ENCODE measurements at regions not wholly inside any gene's neighbourhood (a gene's known extent, or its start where the extent isn't known, plus 50 kb on each side); places are given as distances from the start of the nearest gene placed in this dataset.
A peak's percentile ranks its signal among the peaks of the same experiment; 100 is the strongest.

DNA sequence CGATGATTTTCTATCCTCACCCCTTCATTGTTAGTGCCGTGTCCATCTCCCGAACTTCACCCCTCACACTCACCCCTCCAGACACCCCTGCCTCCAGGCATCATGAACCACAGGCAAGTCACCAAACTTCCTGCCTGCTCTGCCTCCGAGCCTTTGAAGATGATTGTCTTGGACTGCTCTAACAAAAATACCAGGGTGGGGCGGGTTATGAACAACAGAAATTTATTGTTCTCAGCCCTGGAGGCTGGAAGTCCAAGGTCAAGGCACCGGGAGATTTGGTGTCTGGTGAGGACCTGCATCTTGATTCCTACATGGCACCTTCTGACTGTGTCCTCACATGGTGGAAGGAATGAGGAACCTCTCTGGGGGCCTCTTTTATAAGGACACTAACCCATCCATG, 1508.3 kb downstream of the TBC1D22A start:
- no peak for DNase-seq (ENCODE audit: low spot score)

DNA sequence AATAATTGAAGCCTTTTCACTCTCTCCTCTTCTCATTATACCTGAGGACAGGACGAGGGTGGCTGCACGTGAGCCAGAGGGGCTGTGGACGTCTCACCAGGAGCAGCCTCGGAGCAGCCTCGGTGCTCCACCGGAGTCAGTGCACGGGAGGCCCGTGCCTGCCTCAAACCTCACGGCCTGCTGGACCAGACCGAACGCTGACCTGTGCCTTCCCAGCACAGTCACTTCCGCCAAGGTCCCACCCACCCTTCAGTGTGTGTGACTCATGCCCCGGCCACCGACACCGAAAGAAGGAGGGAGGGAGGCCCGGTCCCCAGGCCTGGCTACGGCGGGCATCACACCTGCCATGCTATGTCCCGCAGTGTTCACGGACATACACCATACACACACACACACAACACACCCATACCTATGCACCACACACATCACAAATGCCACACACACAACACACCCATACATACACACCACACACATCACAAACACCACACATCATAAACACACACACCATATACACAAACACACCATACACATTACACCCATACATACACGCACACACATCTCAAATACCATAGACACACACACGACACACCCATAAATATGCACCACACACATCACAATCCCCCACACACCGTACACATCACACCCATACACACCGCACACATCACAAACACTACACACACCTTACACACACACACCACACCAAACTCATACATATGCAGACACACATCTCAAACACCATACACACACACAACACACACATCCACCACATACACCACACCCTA, 1506.5 kb downstream of the TBC1D22A start:
- peak; percentile 41 for DNase-seq (ENCODE audit: low spot score)

DNA sequence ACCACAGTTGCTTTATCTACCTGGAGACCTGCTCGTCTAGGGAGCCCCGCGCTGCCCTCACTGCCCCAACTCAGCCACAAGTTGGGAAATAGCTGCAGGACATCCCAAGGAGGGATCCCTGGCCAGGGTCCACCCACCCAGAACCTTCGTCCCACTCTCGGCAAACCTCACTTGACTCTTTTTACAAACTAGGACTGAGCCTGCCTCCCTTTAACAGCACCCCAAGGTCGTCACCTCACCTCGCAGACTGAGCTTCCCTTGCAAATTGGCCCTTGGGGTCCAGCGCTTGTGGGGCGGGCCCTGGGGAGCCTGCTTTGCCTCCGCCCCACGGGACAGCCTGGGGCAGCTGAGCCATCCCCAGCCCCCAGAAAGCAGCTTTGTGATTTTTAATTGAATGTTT, 1505.8 kb downstream of the TBC1D22A start:
- DNase-seq (ENCODE audit: low spot score), result no peak

DNA sequence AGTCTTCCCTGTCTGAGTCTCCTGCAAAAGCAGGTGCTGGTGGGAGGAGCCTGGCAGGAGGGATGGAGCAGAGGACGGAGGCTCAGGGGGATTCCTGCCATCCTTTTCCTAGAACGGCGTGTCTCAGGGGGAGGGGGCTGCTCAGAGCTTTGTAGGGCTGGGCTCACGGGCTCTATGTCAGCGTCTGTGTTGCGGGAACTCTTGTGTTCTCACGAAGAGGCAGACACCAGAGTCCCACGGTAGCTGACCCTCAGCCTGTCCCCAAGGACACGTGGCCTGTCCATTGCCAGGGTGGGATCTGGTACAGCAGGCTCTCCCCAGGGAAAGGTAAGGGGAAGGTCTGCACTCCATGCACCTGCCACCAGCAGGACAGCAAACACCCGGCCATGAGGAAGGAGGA, 1505.2 kb downstream of the TBC1D22A start:
- DNase-seq (ENCODE audit: low spot score), result no peak

DNA sequence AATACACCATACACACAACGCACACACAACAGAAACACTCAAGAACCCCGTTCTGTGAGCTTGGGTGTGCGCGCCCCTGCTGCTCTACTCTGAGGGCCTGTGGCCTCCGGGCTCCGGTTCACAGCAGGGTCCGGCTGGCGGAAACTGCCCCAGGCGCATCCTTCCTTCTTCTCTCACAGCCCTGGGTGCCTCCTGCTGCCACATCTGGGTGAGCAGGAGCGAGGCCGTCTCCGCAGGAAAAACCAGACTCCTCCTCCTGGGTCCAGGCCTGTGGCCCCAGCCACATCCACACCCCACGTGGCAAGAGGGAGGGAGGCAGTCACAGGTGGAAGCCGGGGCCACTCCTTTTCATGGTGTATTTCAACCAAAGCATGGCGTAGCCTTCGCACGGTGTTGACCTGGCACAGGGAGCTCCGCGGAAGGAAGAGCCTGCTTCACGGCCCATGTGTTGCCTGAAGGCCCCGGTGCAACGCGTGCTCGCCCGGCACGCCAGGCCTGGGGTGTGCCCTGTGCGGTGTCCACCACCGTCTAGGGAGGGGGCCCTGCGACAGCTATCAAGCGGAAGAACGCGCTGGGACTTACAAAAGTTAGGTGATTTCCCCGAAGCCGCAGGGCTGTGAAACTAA, 1502.7 kb downstream of the TBC1D22A start:
- no peak for DNase-seq (ENCODE audit: low spot score)

DNA sequence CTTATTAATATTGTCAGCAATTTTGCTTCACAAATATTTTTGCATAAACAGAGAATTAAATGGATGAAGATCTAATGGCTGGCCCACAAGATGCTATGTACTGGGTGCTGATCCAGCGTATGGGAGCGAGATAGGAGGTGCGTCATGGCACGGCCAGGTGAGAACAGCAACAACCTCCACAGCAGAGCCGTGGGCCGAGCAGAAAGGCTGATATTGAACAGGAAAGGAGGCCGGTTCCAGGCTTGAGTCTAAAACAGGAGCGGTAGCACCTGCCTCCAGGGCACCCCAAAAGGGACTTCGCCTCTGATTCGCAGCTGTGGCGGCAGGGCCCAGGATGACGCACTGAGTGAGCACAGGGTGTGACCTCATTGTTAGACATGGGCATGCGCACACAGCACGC, 1502.1 kb downstream of the TBC1D22A start:
- DNase-seq (ENCODE audit: low spot score), result no peak

DNA sequence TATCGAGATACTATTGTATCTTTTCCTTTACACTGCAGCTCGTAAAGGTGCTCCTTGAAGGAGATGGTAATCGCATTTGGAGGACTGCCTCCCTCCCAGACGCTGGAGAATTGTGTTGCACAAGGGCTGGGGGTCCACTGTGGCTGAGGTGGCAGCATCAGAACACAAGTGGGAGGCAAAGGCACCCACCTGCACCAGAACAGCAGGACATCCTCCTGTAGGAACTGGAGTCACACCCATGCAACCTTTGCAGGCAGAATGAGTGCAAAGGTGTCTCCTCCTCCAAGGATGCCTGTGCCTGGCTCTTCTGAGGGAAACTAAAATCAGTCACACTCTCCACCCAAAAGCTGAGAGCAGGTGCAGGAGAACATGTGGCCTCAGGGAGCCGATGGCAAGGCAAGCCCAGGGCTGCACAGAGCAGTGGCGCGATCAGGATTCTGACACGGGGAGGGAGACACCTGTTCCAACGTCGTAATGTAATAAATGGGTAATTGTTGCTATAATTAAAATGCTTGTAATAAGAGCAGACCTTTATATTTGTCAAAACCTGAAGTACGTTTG, 1501.4 kb downstream of the TBC1D22A start:
- DNase-seq (ENCODE audit: low spot score), result no peak

DNA sequence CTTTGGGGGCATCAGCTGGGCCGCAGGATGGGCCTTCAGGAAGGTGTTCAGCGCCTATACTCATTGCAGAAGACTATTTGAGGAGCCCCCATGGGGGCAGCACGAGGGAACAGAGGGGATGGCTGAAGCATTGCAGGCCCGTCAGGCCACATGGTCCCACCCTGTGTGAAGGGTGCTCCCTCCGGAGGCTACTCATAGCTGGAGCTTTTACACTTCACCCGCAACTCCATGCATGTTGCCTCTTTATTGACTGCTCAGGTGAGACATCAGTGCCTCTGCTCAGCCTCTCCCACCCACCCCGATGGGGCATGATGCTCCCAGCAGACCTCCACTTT, 1500.9 kb downstream of the TBC1D22A start:
- no peak for DNase-seq (ENCODE audit: low spot score)

DNA sequence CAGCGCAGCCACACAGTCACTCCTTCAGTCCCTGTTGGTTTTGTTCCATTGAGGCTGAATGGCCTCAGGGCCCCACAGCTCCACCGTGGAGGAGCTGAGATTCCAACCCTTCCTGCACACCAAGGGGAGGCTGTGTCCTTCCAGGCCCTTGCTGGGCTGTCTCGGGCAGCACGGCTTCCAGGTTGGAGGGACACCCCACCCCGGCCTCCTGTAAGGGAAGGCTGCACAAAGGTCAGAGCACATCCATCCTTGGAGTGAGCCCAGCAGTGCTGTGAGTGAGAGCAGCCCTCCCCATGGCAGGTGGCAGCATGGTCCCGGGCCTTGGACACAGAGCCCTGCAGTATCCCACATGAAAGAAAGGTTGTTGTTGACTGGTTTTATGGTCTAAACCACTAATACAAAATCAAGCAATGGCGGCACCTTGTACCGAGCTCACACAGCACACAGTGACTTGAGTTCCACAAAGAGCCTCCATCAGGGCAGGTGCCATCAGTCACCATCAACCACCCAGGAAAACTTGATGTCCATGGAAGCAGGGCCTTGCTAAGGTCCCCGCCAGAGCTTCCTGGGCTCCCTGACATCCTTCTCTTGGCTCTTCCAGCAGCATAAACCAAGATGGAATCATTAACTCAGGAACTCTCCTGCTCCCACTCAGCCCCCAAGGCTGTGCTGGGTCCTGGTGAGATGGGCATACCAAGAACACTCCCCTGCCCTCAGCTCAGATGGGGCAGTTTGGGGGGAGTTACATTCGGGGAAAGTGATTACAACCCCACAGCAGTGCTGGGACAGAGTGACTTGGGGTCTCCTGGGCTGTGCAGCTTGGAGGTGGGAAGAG, 1500.4 kb downstream of the TBC1D22A start:
- DNase-seq (ENCODE audit: low spot score), result no peak

DNA sequence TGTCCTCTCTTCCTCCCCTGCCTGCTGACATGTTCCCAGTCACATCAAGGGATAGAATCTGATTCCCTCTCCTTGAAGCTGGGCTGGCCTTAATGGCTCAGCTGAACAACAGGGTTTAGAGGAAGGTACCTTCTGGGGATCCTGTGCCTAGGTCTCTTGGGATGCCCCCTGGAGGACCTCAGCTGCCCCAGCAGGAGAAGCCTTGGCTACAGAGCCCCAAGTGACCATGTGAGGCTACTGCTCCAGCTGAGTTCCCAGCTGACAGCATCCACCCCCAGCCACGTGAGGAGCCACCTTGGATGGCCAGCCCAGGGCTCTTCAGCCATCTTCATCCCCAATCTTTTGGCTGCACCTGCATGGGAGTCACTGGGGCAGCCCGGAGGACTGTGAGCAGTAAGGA, 1499.3 kb downstream of the TBC1D22A start:
- DNase-seq (ENCODE audit: low spot score), result no peak

DNA sequence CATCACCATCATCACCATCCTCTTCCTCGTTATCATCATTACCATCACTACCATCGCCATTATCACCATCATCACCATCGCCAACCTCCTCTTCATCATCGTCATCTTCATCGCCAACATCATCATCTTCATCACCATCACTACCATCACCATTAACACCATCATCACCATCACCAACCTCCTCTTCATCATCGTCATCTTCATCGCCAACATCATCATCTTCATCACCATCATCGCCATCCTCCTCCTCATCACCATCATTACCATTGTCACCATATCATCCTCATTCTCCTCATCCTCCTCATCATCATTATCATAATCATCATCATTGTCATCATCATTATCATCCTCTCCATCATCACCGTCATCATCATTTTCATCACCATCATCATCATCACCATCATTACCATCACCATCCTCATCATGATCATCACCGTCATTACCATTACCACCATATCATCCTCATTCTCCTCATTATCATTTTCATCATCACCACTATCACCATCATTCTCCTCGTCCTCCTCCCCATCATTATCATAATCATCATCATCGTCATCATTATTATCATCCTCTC, 1498.7 kb downstream of the TBC1D22A start:
- DNase-seq (ENCODE audit: low spot score), result no peak

DNA sequence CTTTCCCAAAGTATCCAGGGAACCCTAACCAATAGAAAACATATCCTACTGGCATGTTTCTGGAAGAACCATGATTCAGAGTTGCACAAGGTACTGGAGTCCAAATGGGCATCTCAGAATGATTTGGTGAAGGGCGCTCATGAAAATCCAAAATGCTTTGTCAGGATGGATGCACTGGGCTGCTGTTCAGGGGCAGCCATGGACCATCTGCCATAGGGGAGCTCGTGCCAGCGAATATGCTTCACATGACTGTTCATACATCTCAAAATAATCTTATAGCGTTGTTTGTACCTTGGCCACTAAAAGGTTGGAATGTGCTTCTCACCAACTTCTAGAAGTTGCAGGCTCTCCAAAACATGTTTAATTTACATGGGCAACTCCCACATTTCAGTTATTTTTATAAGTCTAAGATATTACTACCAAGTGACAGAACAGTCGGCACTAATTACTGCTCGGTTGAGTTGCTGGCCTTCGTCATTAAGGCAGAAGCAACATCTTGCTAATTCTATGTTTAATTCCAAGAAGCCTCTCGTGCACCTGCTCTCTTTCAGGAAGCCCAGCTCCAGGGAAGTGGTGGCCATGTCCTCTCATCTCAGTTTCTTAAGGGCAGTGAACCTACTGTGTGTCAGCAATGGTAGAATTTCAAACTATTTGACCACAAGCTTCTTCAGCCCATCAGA, 1497.7 kb downstream of the TBC1D22A start:
- DNase-seq (ENCODE audit: low spot score), result no peak

DNA sequence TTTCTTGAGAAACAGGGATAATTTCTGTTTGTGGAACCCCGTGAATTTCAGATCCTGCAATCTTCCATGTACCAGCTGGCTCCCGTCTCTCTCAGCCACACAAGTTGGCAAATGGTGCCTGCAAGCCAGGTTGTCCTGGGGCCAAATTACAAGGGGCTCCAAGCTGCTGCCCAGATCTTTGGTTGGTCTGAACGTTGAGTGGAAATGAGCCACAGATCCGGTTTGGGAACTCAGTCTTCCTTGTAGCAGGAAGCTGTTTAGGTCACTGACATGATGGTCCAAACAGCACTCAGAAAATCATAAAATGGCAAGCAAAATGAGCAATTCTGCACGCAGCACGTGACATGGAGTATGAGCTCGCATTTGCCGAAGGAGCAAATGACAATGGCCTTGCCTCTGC, 1496.4 kb downstream of the TBC1D22A start:
- DNase-seq (ENCODE audit: low spot score), result no peak

DNA sequence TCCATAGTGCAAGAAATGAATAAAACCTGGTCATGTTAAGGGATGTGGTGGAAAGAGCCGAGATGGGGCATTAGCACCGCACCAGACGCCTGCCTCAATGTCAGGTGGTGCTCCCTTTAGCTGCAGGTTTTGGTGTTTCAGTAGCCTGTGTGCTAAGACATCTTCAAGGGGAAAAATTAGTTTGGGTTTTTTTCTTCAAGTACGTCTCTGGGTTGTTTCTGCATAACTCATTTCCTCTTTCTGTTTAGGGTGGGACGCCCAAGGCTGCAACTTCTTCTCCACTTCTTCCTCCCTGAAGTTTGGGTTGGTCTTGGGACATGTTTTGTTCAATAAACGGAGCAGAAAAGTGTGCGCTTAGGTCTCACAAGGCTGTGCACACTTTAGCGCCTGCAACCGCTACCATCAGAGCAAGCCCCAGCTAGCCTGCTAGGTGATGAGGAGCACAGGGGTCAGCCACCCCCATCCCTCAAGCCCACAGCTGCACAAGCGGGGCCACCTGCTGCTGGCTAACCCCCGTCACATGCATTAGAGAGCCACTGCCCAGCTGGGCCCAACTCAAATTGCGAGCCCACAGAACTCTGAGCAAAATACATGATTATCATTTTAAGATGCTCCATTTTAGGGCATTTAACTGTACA, 1495.7 kb downstream of the TBC1D22A start:
- no peak for DNase-seq (ENCODE audit: low spot score)

DNA sequence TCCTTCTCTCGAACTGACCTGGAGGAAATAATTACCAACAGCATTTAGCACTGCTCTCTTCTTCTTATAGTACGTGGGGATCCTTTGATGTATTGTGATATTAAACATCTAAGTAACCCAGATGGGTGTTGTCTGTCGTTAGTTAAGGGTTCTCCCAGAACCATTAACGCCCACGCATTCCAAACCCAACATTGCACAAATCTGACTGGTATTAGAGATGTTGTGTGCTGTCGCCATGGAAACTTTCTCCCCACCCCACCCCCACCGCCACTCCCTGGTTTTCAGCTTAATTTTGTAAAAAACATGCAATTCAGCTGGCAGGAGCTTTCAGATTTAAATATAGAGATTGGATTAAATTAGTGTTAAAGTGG, 1495.2 kb downstream of the TBC1D22A start:
- peak; percentile 61 for DNase-seq (ENCODE audit: low spot score)

DNA sequence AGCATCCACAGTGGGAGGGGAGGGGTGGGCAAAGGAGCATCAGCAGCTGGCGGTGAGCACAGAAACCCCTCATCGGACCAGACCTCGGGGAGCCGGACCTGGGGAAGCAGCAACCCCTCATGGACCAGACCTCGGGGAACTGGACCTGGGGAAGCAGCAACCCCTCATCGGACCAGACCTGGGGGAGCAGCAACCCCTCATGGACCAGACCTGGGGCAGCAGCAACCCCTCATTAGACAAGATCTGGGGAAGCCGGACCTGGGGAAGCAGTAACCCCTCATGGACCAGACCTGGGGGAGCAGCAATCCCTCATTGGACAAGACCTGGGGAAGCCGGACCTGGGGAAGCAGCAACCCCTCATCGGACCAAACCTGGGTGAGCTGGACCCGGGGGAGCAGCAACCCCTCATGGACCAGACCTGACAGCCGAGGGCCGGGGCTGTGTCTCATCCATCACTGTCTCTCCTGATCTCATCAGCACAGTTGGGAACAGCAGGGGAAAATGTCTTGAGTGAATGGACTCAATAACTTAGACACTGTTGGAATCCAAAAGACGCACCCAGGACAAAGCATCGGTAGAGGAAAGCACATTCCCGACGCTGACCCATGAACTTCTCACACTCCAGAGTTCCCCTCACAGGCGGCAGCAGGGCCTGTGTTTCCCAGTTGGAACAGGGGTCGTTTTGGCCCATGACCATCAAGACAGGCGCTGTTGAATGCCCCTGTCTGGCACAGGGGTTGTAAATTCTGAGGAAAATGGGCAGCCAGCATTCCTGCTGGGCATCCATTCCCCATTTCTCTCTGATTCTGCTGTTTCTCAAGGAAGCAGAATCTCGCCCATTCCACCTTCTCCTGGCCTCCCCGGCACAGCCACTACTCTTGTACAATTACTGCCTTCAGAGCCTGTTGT, 1494.6 kb downstream of the TBC1D22A start:
- no peak for DNase-seq (ENCODE audit: low spot score)

DNA sequence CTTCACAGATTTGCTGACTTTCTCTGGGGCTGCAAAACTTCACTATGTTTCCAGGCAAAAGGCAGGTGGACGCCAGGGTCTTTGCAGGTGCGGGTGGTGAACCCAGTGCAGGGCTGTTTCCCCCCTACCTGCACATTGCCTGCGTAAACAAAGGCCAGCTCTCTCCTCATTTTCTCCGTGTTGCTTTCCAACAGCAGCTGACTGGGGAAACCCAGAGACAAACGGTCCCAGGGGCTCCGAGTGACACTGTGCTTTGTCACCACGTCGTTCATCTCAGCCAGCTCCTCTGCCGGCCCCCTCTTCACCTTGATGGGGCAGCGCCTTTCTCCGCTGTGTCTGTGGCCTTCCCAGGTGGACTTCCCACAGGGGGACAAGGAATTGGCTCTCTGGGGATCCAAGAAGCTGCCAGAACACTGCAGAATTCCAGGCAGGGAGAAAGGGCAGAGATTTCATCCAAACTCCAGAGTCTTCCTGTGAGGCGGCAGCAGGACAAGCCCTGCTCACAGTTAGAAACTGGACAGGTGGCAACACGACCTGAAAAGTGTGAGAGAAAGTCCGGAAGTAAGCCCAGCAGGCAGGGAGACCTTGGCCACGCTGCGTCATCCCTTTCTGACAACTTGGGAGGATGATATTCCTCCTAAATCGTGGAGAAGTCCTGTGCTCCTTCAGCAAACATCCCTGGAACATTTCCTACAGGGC, 1493.7 kb downstream of the TBC1D22A start:
- no peak for DNase-seq (ENCODE audit: low spot score)

DNA sequence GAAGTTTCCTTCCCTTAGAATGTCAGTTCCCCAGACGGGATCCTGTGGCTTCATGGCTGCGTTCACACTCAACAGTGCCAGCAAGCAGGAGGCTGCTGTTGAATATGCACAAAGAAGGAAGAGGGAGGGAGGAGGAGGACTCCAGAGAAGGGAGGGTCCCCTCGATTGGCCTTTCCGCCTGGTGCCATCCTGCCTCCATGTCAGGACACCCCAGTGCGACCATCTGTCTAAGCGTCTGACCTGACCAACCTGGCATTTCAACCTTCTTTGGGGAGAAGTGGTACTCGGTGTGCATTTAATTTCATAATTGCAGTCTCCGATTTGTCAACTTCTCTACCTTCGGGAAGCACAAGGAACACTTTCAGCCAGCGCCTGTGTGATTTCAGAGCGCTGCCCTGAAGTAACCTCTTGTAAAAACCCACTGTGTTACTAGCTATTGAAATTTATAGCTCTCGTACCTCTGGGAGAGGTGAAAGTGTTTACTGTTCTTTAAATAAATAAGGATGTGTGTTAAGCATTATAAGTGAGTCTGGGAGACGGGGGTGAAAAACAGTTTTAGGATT, 1491.9 kb downstream of the TBC1D22A start:
- no peak for DNase-seq (ENCODE audit: low spot score)

DNA sequence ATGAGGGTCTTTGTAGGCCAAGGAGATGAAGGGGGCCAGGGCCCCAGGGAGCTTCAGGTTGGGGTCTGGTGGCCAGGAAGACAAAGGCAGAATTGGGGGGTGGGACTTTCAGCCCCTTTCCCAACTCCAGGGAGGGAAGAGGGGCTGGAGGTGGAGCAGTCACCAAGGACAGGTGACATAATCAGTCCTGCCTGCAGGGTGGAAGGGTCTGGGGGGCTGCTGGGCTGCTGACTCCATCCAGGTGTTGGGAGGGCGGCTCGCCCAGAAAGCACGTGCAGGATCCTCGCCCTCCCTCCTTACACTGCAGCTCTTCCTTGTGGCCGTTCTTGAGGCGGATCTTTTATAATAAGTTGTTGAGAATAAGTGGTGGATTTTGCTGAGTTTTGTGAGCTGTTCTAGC, 1491.1 kb downstream of the TBC1D22A start:
- DNase-seq (ENCODE audit: low spot score), result no peak
